ENCODE measurements at regions not wholly inside any gene's neighbourhood (a gene's known extent, or its start where the extent isn't known, plus 50 kb on each side); places are given as distances from the start of the nearest gene placed in this dataset.
A peak's percentile ranks its signal among the peaks of the same experiment; 100 is the strongest.
"Not testable (repeated sequence)": the region's sequence is repeated elsewhere in the genome, so short reads cannot be mapped to it uniquely, and the experiment has no call there.

- Mint-ChIP-seq H3K4me1 (no peaks in the 10 kb centered on the region), H3K27me3 (ENCODE audit: insufficient read depth) (no peaks in the 10 kb centered on the region), H3K27ac (no peak overlapping the region), H3K9me3 (peaks cover 4% of the 10 kb centered on the region), H3K4me3 (no peak overlapping the region), H3K36me3 (ENCODE audit: low read depth) (no peaks in the 10 kb centered on the region)
- TF ChIP-seq CTCF (conservative IDR thresholded peaks at IDR 0.05) = no peak
- Histone ChIP-seq H3K36me3 (ENCODE audit: control insufficient read depth, insufficient read depth, low read length) (no peaks in the 10 kb centered on the region), H3K4me1 (ENCODE audit: control insufficient read depth, insufficient read depth, low read length) (no peaks in the 10 kb centered on the region), H3K9ac (ENCODE audit: extremely low read depth, low read length, poor library complexity, severe bottlenecking) (no peak overlapping the region), H3K27ac (ENCODE audit: low read depth, low read length) (no peak overlapping the region), H3K9me3 (ENCODE audit: control insufficient read depth, low read length) (no peaks in the 10 kb centered on the region), H3K4me3 (ENCODE audit: low read length) (no peak overlapping the region), H3K27me3 (ENCODE audit: control insufficient read depth, insufficient read depth, low read length, poor library complexity, severe bottlenecking) (no peaks in the 10 kb centered on the region)
- DNase-seq = no peak
- WGBS, 2 experiments (ENCODE audit: insufficient coverage in 1 of 2, insufficient read length in 1 of 2) = 95 to 100% methylated on average over 3 of the region's 3 CpGs
Observed at GRCh38 chr2:8126783-8127182, 555.1 kb upstream of the ID2 start.

GRCh38 chr2:8131423-8131822, 550.4 kb upstream of the ID2 start:
- H3K4me1 Mint-ChIP-seq = peaks cover 15% of the 10 kb centered on the region
- H3K9ac ChIP-seq (ENCODE audit: extremely low read depth, low read length, poor library complexity, severe bottlenecking); H3K4me1 ChIP-seq (ENCODE audit: control insufficient read depth, insufficient read depth, low read length); H3K27ac Mint-ChIP-seq; H3K27me3 ChIP-seq (ENCODE audit: control insufficient read depth, insufficient read depth, low read length, poor library complexity, severe bottlenecking); H3K4me3 Mint-ChIP-seq; H3K27ac ChIP-seq (ENCODE audit: low read depth, low read length); H3K9me3 ChIP-seq (ENCODE audit: control insufficient read depth, low read length); H3K27me3 Mint-ChIP-seq (ENCODE audit: insufficient read depth); DNase-seq; H3K36me3 ChIP-seq (ENCODE audit: control insufficient read depth, insufficient read depth, low read length); H3K4me3 ChIP-seq (ENCODE audit: low read length); H3K36me3 Mint-ChIP-seq (ENCODE audit: low read depth); H3K9me3 Mint-ChIP-seq: not testable (repeated sequence)
- 96% methylated on average over 2 of the region's 5 CpGs; no CpG with 5 or more reads in 1 of the 2 experiments for WGBS, 2 experiments (ENCODE audit: insufficient coverage in 1 of 2, insufficient read length in 1 of 2)

GRCh38 chr2:8132351-8132831, 549.5 kb upstream of the ID2 start:
- H3K27ac ChIP-seq (ENCODE audit: low read depth, low read length) = peak overlapping the region; percentile 90
- DNase-seq = no peak
- Mint-ChIP-seq H3K9me3 (peaks cover 4% of the 10 kb centered on the region), H3K4me1 (peaks cover 15% of the 10 kb centered on the region), H3K36me3 (ENCODE audit: low read depth) (no peaks in the 10 kb centered on the region), H3K27ac (no peak overlapping the region), H3K27me3 (ENCODE audit: insufficient read depth) (no peaks in the 10 kb centered on the region), H3K4me3 (no peak overlapping the region)
- 74 to 90% methylated on average over 10 to 14 of the region's 14 CpGs for WGBS, 2 experiments (ENCODE audit: insufficient coverage in 1 of 2, insufficient read length in 1 of 2)
- H3K27me3 ChIP-seq (ENCODE audit: control insufficient read depth, insufficient read depth, low read length, poor library complexity, severe bottlenecking) = no peaks in the 10 kb centered on the region
- no peaks in the 10 kb centered on the region for H3K4me1 ChIP-seq (ENCODE audit: control insufficient read depth, insufficient read depth, low read length)
- H3K9ac ChIP-seq (ENCODE audit: extremely low read depth, low read length, poor library complexity, severe bottlenecking) = no peak overlapping the region
- no peaks in the 10 kb centered on the region for H3K9me3 ChIP-seq (ENCODE audit: control insufficient read depth, low read length)
- TF ChIP-seq CTCF (conservative IDR thresholded peaks at IDR 0.05) = no peak
- no peak overlapping the region for H3K4me3 ChIP-seq (ENCODE audit: low read length)
- H3K36me3 ChIP-seq (ENCODE audit: control insufficient read depth, insufficient read depth, low read length) = no peaks in the 10 kb centered on the region

- H3K9me3 Mint-ChIP-seq = peaks cover 4% of the 10 kb centered on the region
- TF ChIP-seq CTCF (conservative IDR thresholded peaks at IDR 0.05) = no peak
- Histone ChIP-seq H3K27me3 (ENCODE audit: control insufficient read depth, insufficient read depth, low read length, poor library complexity, severe bottlenecking) (no peaks in the 10 kb centered on the region), H3K4me1 (ENCODE audit: control insufficient read depth, insufficient read depth, low read length) (no peaks in the 10 kb centered on the region), H3K9me3 (ENCODE audit: control insufficient read depth, low read length) (no peaks in the 10 kb centered on the region), H3K9ac (ENCODE audit: extremely low read depth, low read length, poor library complexity, severe bottlenecking) (no peak overlapping the region), H3K27ac (ENCODE audit: low read depth, low read length) (peak overlapping the region; percentile 90), H3K4me3 (ENCODE audit: low read length) (no peak overlapping the region), H3K36me3 (ENCODE audit: control insufficient read depth, insufficient read depth, low read length) (no peaks in the 10 kb centered on the region)
- DNase-seq = peak; percentile 43
- WGBS, 2 experiments (ENCODE audit: insufficient coverage in 1 of 2, insufficient read length in 1 of 2) = 80 to 94% methylated on average over 2 to 8 of the region's 9 CpGs
- H3K27ac Mint-ChIP-seq = no peak overlapping the region
- H3K4me3 Mint-ChIP-seq = no peak overlapping the region
- peaks cover 15% of the 10 kb centered on the region for H3K4me1 Mint-ChIP-seq
- no peaks in the 10 kb centered on the region for H3K27me3 Mint-ChIP-seq (ENCODE audit: insufficient read depth)
- no peaks in the 10 kb centered on the region for H3K36me3 Mint-ChIP-seq (ENCODE audit: low read depth)
Observed at GRCh38 chr2:8132879-8133278, 549.0 kb upstream of the ID2 start.

Measured in endodermal cell (in vitro differentiated cells).